Stimulated activated CD8-positive, alpha-beta memory T cell treated with anti-CD3 and anti-CD28 coated beads, Interleukin-15, amount 100 ng/mL, for 24 hours (primary cell): ENCODE measurements at regions not wholly inside any gene's neighbourhood (a gene's known extent, or its start where the extent isn't known, plus 50 kb on each side); places are given as distances from the start of the nearest gene placed in this dataset.

Experiments
- DNase-seq: peaks from one replicate; pipeline ENCODE4 v3.0.0-alpha.2; 2020; ENCODE audit warnings: low read depth

DNA sequence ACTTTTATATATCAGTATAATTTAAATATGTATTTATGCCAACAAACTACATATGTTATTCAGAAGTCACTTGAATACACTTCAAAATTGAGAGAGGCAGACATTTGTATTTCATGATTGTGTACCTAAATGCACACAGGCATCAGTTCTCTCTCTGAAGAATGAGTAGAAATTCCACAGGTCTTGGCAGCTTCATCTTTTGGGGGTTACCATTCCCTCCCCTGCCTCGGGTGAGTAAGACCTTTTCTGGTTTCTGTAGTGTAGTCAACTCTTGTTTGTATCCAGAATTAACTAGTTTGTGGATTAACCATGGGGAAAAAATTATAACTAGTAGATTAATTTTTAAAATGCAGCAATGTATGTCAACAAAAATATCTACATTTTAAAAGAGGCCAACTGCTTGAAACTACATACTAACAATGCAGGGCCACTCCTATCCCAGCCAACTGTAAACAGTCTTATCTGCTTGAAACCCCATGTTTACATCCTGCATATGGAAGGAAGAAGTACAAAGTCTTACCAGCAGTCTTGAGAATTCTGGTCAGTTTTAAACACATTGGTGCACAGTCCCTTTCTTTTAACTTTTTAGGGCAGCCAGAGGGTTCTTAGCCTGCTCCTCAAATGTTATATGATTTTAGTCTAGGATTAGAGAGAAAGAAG, 339.6 kb upstream of the KIF2A start:
- DNase-seq: no peak

DNA sequence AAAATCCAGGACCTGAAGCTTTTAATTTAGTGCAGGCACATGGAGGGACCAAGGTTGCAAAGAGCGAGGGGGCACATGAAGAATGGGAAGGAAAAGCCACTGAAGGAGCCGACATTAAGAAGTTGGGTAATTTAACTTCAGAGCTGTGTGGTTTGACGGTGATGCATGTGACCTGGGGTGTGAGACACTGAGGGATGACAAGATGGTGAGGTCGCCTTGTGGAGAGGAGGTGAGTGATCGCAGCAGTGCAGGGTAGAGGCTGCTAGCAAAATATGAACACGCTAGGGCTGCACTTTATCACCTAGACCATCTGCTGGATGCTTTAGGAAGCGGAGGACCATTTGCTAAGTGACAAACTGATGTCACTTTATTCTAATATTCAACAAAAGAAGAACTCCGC, 339.0 kb upstream of the KIF2A start:
- DNase-seq: no peak

DNA sequence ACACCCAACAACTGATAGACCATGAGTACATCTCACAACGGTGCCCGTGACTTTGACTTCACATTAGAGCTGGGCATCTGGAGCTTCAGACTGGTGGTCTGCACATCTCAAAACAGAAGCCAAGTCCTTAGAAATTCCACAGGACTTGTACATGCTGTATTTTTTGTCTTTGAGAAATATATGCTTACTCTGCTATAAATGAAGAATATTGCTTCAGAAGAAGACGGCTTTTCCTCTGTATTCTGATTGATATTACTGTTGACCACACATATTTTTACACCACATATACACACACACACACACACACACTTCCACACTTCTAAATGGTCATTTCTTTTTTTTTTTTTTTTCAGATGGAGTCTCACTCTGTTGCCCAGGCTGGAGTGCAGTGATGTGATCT, 338.3 kb upstream of the KIF2A start:
- DNase-seq: no peak

DNA sequence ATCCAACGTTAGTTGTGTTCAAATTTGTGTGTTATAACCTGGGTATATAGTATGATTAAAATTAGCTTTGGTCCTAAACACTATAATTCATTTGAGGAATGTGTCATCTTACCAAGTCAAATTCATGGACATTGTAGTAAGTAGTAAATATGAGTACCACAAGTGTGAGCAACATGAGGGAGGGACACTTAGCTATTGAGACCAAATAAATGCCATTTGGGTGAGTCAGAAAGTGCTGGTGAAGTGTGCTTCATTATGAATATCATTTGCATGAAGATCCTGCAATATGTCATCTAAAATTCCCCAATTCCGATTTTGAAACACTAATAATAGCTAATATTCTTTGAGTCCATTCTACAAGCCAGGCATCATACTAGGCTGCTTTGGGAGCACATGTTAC, 336.7 kb upstream of the KIF2A start:
- no peak for DNase-seq

DNA sequence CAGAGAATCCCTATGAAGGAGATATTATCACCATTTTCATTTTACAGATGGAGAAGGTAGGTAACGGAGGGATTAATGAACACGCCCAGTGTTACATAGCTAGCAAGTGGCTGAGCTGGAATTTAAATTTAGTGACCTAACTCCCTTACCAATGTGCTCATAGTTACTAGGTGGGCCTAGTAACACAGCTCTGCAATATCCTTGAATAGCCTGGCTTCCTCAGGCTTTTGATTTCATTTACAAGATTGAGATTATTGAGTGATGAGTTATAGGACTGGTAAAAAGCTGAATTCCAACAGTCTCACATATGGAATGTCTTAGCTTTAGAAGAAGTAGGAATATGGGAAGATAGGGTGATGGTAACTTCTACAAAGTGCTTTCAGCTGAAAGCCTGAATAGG, 336.3 kb upstream of the KIF2A start:
- DNase-seq: no peak

DNA sequence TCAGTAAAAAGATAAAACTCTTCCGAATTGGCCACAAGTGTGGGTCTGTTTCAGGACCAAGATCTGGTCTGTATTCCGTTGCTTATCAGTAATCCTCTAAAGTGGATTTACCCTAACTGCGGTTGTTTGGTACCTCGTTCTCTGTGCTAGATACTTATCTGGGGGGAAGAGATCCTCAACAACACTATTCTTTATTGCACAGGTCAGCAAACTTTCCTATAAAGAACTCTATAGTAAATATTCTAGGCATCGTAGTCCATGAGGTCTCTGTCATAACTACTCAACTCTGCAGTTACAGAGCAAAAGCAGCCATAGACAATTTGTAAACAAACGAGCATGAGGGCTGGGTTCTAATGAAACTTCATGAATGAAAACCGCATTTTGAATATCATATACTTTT, 335.8 kb upstream of the KIF2A start:
- no peak for DNase-seq

DNA sequence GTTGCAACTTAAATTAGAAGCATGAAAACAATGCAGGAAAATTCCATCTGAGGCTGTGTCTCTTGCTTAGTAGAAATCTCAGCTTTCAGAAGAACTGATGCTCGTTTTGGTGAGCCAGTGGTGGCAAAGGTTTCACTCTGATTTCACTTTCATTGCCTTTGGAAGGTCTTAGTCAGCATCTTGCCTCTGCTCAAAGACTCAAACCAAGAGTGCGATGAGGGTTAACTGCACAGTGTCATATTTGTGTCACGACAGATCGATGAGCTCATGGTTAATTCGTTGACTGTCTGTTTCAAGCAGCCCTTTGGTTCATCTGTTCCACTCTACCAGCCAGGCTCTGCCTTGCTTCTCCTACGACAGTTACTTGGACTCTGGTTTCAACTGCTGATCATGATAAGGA, 331.3 kb upstream of the KIF2A start:
- DNase-seq: no peak

DNA sequence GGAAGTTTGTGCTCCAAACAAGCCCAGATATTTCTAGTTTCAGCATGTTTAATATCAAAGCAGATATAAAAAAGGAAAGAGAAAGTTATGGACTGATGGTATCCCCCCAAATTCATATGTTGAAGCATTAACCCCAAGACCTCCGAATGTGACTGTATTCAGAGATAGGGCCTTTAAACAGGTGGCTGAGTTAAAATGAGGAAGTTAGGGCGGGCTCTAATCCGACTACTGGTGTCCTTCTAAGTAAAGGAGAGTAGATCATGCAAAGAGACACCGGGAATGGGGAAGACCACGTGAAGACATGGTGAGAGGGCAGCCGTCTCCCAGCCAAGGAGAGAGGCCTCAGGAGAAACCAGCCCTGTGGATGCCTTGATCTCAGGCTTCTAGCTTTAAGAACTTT, 324.1 kb upstream of the KIF2A start:
- DNase-seq: no peak

DNA sequence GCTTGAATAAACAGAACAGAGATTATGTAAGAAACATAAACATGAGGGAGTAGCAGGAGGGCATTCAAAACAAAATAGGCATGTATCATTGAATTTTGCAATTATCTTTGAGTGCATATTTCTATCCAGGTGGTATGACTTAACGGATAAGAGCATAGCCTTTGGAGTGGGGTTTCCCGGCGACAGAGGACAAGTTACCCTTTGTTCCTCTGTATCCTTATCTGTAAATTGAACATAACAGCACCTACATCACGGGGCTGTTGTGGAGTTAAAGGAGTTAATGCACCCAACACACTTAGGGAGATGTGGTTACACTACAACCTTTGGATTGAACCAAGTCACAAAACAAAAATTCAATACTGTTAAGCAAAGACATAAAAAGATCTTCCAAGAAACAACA, 314.6 kb upstream of the KIF2A start:
- no peak for DNase-seq

DNA sequence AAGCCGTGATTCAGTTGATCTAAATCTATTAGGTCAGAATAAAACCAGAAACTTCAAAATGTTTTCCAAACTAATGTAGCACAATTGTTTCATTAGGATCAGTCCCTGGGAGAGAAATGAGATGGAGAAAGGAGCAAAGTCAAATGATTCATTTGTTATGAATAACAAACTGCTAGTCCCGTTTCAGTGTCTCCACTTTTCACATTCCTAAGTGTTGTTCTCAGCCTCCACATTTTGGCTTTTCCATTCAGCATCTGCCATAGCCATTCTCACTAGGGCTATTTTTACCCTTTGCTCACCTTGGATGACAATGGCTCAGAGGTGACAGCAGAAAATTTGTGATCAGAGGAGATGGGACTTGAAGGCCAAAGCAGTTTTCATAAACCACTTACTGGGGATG, 314.1 kb upstream of the KIF2A start:
- DNase-seq: no peak

DNA sequence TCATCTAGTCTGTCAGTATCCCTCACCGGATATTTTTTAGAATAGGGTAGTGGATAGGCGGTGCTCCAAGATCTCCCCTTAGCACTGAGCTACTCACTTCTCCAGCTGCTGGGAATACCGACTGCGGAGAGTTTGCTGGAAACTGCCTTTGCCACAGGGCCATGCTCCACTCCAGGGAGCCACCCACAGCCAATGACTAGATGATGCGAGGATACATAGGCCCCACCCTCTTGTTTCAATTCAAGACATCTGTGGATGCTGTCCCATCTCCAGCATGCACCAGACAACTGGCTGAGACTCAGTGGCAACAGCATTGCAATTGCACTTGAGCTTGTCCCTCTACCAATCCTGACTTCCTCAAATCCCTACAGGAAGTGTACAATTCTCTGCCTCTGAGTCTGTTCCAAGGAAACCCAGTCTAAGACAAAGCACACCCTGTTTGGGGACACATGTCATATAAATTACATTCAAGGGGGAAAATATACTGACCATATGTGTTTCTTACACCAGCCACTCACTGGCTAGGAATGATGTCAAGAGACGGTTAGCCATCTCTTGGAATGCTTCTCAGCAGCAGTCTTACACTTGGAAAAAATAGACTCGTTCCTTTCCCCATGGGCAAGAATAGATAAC, 312.6 kb upstream of the KIF2A start:
- DNase-seq: no peak

DNA sequence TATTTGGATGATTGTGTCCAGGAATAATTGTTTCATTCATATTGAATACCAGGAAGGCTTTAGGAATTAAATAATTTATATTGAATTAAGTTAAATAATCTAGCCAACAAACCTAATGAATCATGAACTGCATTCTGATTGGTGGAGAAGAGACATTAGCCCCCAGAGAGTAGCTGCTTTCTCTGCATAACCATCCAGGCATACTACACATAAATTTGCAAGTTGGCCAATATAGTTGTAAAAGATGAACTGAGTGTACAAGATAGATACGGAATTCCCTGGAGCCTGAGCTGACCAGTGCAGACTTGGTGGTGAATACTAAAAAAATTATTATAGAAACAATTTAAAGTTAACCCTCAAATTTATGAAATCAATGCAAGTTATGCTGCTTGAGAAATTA, 311.8 kb upstream of the KIF2A start:
- DNase-seq: no peak

DNA sequence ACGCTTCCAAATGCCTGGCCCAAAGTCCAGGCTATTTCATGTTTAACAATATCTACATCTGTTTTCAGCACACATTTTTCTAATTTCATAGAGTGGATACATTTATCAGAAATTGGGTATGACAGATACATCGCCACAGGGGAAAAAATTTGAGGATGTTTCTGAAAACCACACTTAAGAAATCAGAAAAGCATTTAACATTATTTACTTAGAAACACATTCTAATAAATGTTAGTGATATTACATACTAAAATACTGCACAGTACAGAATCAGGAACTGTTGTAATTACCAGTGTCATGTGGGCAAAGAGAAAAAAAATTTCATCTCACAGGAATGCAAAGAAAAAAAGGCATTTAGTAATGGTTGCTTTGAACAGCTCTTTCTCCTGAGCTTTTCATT, 310.5 kb upstream of the KIF2A start:
- DNase-seq: no peak

DNA sequence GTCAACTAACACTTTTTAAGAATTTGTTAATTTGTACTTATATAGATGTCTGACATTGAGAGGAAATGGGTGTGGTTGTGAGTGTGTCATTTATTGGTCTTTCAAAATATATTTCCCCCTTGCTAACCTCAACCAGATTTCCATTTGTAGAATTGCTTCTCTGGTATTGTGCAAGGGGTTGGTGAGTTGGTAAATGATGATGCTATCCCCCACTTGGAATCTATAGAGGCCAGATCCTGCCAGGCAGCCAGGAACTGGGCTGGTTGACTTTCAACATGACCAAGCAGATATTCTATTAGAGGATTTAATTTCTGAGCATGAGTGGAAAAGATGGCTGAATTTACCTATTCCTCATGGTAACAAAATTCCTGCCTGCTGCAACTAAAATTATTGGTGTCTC, 306.6 kb upstream of the KIF2A start:
- DNase-seq: no peak

DNA sequence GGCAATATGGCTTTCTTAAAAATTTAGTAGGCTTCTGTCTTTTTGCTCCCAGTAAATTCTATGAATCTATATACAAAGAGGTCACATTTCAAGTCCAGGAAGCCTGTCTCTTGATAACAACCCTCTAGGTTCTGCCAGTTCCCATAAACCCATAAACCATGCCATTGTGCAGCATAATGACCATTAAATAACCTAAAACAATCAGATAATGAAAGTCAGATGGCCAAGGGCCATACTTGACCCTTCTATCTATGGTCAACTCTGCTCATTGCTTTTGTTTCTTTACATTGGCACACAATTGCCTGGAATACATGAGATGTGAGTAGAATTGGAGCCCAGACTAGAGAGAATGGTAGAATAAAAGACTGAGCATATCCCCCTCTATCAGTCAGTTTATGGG, 305.4 kb upstream of the KIF2A start:
- DNase-seq: no peak

DNA sequence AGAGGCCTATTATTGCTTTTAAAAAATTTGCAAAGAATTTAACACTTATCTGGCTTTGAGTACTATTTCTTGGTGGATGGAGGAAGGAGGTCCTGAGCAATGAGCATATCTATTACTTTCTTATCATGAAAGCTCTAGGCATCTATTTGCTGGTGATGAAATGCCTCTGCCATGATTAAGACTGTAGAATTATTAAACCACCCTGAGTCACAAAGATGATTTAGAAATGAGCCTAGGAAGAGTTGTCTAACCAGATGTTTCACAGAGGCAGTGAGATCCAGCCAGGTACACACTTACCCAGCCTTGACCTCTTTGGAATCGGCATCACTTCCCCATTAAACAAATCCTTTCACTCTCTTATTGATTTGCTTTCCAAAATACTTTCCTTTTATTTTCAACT, 304.4 kb upstream of the KIF2A start:
- no peak for DNase-seq

DNA sequence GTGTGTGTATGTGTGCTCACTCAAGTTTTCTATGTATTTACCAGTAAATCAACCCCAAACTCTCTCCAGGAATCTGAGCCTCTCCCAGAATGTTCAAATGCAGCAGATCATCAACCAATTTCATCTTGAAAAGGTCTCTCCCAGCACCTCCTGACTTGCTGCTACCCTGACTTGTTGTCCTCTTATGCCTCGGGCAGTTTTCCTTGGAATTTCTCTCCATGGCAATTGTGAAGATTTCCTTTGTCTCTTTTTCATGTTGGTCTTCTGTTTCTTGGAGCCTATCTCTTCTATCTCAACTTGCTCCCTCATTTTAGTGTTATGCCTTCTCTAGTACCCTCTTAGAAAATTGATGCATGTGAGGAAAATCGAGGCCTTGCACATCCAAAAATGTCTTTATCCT, 303.6 kb upstream of the KIF2A start:
- DNase-seq: no peak

DNA sequence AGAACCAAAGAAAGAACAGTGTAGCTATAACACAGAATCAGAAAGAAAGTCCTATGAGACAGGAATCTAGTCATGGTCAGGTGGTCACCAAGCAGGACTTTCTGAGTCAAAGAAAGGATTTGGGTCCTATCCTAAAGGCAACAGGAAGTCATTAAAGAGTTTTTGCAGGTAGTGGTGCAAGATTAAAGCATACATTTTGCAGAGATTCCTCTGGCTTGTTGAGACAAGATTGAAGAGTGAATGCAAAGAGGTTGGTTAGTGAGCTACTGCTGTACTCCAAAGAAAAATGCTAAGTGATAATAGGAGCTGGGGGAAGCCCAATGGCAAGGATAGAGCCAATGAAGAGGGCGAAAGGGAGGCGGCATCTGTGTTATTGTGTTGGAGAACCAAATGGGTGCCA, 300.5 kb upstream of the KIF2A start:
- no peak for DNase-seq

DNA sequence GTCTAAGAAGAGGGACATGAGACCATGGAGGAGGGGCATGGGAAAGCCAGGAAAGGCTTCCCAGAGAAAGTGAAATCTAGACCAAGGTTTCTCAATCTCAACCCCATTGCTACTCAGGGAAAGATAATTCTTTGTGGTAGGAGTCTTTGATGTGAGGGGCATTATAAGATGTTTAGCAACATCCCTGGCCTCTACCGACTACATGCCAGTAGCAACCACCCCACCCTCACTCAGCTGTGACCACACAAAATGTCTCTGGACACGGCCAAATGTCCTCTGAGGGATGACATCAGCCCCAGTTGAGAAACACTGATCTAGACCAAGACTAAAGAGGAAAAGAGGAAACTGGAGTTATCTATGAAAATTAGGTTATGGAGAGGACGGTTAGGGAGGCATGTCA, 298.5 kb upstream of the KIF2A start:
- DNase-seq: no peak

DNA sequence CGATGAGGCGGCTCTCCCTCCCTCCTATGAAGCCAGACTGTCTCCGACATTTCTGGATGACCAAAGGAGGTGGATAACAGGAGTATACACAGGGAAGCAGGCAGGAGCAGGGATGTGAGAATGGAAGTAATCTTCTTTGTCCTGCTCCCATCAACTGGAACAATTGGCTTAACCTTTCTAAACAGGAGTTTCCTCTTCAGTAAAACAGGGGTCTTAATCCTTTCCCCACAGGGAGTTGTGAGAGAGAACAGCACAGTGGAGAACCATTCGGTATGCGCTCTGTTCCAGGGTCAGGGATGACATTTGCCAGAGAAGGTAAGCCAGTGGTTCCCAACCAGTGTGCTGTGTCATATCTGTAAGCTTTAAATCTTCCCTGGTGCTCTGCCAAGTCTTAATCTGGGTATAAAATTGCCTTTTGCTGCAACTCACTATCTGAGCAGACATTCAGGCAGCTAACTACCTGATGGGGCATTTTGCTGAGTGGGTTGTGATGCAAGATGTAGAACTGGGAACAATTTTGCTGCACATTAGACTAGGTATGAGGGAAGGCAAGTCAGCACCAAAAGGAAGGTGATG, 294.8 kb upstream of the KIF2A start:
- no peak for DNase-seq

DNA sequence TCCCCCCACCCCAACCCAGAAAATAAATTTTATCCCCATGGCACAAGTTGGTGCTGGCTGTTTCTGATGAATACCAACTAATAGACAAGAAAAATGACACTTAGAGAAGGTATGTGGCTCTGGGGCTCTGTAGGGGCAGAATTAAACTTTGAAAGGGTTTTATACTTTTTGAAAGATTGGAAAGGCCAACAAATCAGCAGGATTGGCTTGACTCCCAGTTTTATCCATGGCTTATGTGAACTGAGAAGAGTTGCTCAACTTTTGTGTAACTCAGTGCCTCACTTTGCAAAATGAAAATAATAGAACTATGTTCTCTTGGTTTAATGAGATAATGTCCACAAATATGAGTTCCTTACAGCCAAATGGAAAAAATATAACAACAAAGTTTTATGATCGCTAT, 288.9 kb upstream of the KIF2A start:
- no peak for DNase-seq

DNA sequence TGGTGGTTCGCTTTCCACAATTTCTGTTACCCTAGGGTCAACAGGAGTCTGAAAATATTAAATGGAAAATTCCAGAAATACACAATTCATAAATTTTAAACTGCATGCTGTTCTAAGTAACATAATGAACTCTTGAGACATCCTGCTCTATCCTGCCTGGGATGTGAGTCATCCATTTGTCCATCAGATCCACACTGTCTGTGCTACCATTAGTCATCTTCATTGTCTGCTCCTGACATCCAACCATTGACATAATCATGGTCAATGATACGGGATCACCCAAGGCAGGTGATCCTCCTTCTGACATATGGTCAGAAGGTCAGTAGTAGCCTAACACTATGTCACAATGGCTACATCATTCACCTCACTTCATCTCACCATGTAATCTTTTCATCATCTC, 276.7 kb upstream of the KIF2A start:
- DNase-seq: no peak

DNA sequence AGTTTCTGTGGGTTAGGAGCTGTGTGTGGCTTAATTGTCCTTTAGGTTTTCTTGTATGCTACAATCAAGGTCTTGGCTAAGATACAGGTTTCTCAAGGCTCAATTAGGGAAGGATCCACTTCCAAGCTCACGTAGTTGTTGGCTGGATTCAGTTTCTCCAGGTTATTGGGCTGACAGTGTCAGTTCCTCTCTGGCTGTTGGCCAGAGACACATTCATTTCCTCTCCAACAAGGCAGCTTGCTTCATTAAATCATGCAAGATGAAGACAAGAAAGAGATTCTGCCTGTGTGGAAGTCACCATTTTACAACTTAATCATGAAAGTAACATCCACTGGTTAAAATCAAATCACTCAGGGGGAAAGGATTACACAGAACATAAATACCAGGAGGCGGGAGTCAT, 275.7 kb upstream of the KIF2A start:
- no peak for DNase-seq

DNA sequence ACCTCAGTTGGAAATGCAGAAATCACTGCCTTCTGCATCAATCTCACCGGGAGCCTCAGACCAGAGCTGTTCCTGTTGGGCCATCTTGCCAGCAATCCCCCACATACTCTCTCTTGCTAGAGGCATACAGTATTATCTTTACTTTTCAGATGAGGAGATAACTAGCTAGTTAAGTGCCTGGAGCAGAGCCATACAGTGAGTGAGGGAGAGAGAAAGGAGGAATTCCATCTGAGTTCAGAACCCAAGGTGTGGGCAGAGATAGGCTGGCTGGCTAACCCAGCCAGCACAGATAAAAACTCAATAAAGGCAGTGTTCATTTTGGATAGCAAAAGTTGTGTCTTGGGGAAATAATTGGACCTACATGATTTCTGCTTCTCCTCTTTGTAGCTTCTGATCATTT, 268.0 kb upstream of the KIF2A start:
- DNase-seq: no peak
